ENCODE measurements at regions not wholly inside any gene's neighbourhood (a gene's known extent, or its start where the extent isn't known, plus 50 kb on each side); places are given as distances from the start of the nearest gene placed in this dataset.

DNA sequence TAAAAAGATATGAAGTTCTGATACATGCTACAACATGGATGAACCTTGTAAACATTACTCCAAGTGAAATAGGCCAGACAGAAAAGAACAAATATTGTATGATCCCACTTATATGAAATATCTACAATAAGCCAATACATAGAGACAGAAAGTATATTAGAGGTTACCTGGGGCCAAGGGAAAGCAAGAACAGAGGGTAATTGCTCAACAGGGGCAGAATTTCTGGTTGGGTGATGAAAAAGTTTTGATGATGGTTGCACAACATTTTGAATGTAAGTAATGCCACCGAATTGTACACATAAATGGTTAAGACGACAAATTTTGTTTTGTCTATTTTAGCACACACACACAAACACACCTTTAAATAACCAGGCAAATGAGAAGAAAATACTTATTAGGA, 268.4 kb downstream of the FOXO1 start:
- in situ Hi-C loops (cut with HindIII; ENCODE audit: low sequenced_read_pairs): no loop called here

DNA sequence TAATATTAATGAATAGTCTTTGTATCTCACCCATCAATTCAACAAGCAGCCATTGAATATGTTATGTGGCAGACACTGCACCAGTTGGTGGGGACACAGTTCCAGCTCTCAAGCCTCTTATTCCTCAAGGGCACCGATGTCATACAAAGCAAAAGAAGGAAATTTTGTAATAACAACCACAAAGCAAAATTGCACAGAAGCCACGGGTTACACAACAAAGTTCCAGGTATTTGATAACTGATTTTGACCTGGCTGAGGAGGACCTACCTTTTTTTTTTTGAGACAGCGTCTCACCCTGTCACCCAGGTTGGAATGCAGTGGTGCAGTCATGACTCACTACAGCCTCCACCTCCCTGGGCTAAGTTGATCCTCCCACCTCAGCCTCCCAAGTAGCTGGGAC, 266.7 kb downstream of the FOXO1 start:
- in situ Hi-C loops (cut with HindIII; ENCODE audit: low sequenced_read_pairs): no loop called here

DNA sequence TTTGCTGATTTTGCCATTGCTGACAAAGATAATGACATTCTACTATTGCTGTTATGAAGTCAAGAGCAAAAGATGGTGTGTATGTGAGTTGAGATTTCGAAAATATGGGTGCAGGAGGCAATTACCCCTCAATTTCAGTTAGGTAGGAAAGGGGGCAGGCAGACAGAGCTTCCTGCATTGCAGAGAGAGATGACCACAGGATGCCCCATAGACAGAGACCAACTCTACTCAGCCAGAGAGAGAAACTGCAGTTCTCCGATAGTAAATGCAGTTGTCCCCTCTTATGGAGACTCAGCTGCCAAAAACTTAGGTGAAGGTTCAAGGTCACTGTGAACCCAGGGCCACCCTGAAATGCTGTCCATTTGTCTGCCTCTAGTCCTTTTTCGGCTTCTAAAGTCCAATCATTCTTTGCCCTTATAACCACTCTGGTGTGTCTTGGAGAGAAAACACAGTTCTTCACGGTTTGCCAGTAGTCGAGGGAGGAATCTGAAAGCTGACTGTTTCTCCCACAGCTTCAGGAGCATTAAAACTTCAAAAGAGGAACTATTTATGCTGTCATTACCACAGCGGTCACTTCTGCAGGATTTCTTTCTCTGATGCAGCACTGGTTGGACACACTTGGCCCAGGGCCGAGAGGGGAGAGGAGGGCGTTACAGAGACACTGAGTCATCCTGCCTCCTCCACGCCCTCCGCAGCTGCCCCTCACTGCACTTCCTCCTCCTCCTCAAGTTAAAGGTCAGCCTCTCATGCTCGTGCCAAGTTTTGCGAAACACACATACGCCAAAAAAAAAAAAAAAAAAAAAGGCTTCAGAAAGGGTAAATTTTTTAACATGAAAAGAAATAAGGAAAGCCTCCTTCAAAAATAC, 264.3 kb downstream of the FOXO1 start:
- in situ Hi-C loops (cut with HindIII; ENCODE audit: low sequenced_read_pairs): no loop called here

DNA sequence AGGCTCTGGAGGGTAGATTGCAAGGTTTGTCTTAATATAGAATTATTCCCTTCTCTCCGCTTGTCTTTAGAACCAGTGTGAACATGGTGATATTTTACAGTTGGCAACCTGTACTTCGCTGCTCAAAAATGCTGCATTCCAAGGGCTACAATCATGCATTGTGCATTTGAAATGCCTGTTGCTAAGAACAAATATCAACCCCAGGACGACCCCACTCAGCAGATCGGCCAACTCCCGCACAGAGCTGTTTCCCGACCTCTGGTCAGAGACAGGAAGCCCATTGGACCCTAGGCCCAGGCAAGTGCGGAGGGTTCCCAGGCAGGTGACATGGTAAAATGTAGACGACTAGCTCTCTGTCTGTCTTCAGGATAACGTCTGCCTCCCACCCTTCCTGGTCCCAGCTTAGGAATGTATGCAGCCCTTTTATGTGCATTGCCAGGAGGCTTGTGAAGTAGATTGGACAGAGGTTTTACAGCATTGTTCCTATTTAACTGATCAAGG, 263.5 kb downstream of the FOXO1 start:
- in situ Hi-C loops (cut with HindIII; ENCODE audit: low sequenced_read_pairs): no loop called here

DNA sequence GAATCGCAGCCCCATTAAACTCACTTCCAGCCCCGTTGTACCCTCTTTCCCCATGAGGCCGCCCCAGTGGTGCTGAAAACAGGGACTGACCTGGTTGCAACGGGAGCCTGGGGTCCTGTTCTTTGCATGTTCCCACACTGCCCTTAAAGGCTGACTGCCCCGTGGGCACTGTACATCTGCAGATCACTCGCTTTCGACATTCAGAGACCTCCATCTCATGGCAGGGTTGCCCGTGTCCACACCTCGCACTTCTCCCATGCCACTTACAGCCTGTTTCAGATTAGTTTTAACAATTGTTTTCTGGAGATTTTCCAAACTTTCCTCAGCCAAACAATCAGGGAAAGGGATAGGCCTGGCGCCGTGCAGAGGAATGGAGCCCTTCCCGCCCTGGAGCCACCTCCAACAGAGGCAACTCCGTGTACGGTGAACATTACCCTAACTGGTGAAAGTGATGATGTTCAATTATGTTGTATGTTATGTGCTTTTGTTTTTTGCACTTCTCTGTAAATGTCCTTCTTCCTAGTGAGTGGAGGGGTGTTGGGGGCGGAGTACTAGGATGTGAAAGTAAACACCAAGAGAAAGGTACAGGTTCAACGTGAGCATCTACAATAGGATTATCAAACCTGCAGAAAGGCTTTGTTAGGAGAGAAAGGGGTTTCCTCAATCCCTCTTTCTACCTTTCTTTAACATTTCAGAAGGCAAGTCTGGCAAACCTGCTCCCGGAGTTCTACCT, 262.8 kb downstream of the FOXO1 start:
- in situ Hi-C loops (cut with HindIII; ENCODE audit: low sequenced_read_pairs): no loop called here

DNA sequence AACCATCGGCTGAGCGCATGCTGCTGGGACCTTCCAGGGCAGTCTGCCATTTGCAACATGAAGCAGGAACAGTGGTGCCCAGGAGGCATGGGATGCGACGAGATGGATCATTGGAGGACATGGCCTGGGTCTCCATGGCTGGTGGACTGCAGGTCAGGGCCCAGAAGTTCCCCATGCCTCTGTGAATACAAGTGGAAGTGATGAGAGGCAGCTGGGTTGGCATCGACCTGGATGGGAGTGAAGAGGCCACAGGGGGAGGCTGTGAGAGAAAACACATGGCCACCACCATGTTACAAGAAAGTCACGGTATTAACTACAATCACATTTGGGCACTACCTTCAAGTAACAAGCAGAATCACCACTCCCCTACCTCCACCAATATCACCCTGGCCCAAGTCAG, 262.0 kb downstream of the FOXO1 start:
- in situ Hi-C loops (cut with HindIII; ENCODE audit: low sequenced_read_pairs): no loop called here

DNA sequence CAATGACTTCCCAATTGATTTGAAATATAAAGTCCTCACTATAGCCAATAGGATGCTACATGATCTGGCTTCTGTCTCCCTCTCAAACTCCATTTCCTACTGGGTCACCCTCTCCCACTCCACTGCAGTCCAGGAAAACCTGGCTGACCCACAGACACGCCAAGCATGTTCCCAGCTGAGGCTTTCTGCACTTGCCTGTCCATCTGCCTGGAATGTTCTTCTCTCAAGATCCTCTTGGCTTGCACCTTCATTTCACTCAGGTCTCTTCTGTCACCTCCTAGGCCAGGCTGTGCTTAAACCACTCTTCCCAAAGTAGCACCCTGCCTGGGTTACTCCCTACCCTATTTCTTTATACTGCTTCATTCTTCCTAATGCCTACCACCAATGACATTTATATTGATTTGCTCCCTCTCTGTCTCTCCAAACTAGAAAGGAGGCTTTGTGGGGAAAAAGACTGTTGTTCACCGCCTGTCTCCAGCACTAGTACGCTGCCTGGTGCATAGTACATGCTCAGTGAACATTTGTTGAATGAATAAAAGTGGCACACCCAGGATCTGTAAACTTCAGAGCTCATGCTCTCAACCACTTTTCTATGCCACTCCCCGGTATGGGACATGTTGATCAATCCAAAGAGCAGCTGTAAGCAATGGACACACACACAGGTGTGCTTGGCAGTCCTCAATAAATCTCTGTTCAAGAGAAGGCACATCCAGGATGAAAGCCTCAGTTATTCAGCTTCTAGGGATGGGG, 261.3 kb downstream of the FOXO1 start:
- in situ Hi-C loops (cut with HindIII; ENCODE audit: low sequenced_read_pairs): no loop called here

DNA sequence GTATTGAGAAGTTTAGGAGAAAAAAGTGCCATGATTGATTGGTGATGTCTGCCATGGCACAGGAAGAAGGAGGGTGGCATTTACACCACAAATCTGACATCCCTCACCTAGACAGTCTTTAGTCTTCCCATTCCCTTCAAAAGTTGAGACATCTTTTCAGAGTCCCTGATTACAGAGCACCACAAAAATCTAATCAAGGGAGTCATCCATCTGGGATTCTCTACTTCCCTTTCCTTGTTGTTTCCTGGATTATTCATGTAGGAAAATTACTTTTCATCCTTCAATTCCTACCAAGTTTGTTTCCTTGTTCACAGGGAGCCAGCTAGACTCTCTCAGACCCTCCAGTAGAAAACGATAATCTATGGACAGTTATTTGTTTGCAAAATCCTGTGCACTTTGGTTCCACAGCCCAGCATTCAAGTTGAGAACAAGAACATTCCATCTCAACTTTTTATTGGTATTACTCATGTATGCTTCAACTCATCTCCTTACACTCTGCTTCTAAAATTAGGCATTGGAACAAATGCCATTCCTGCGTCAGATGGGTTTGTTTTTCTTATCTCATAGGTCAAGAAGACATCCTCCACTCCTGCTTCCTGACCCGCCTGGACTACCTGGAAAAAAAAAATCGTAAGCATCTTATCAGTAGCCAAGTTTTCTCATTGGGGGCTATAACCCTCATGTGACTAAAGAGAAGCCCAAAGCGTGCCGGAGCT, 259.9 kb downstream of the FOXO1 start:
- in situ Hi-C loops (cut with HindIII; ENCODE audit: low sequenced_read_pairs): no loop called here

DNA sequence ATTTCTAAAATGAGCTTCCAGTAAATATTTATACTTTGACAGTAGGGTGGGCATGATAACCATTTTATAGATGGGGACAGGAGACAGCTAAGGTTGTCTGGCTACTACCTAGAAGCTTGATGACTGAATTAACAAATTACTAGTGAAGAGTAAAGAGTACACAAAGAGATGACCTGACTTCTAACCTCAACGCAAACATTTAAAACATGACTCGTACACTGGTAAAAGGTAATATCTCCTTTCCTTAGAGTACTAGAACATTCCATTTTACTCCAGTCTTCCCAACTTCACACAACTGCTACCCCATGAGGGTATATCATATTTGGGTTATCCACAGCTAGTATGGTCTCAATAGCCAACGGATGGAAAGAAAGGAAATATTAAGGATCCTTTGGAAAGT, 258.9 kb downstream of the FOXO1 start:
- in situ Hi-C loops (cut with HindIII; ENCODE audit: low sequenced_read_pairs): no loop called here

DNA sequence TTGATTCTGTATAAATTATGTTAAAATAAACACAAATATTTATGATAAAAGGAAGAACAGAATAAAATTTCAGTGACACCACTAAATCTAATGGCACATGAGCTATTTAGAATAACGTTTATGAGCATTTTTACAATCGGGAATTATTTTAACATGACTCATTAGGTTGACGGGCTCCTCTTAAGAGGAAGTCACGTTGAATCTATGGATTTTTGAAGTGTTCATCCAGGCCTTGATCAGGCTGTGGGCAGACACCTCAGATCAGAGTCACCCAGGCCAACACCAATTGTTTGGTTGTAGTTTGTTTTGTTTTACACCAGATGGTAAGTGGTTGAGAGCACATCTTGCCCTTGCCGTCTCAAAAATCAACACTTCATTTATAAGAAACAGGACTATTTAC, 257.8 kb downstream of the FOXO1 start:
- in situ Hi-C loops (cut with HindIII; ENCODE audit: low sequenced_read_pairs): no loop called here

DNA sequence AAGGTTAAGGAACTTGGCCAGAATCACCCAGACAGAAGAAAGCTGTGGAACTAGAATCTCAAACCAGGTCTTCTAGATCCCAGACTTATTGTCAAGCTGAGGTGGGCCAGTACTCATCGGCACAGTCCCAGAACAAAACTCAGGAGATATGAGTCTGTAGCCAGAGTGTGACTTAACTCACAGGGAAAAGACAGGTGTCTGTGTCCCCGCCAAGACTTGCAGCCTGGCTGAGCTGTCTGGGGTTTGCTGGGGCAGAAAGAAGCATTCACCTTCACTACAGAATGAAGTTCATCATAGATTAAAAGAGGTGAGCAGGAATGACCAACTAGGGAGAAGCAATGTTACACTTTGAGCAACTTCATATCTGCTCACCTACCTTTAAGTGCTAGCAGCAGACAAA, 257.2 kb downstream of the FOXO1 start:
- in situ Hi-C loops (cut with HindIII; ENCODE audit: low sequenced_read_pairs): no loop called here

DNA sequence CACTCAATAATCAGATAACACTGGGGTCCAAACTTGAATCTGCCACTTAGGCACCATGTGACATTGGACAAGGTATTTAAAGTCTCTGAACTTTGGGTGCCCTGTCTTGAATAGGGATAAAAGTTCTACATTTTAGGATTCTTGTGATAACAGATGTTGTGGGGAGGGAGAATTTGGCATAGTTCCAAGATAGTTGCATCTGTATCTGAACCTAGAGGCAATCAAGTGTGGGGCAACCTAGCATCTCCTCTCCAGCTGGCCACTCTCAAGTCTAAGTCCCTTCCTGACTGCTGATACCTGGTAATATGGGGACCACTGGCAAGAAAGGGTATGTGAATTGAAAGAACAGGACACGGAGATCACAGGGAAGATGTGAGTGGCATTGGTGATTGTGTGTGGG, 256.1 kb downstream of the FOXO1 start:
- in situ Hi-C loops (cut with HindIII; ENCODE audit: low sequenced_read_pairs): no loop called here

DNA sequence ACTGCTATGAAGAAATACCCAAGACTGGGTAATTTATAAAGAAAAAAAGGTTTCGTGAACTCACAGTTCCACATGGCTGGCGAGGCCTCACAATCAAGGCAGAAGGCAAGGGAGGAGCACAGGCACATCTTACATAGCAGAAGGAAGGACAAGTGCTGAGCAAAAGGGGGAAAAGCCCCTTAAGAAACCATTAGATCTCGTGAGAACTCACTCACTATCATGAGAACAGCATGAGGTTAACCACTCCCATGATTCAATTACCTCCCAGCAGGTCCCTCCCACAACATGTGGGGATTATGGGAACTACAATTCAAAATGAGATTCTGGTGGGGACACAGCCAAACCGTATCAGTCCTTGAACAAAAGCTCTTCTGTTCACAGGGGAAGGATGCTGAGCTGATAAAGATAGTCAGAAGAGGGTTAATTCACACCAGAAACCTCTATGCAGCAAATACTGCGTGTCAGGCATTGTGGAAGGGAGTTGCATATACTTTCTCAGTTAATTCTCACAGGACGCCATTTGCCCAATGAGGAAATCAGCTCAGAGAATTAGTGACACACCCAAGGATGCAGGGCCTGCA, 246.2 kb downstream of the FOXO1 start:
- in situ Hi-C loops (cut with HindIII; ENCODE audit: low sequenced_read_pairs): no loop called here

DNA sequence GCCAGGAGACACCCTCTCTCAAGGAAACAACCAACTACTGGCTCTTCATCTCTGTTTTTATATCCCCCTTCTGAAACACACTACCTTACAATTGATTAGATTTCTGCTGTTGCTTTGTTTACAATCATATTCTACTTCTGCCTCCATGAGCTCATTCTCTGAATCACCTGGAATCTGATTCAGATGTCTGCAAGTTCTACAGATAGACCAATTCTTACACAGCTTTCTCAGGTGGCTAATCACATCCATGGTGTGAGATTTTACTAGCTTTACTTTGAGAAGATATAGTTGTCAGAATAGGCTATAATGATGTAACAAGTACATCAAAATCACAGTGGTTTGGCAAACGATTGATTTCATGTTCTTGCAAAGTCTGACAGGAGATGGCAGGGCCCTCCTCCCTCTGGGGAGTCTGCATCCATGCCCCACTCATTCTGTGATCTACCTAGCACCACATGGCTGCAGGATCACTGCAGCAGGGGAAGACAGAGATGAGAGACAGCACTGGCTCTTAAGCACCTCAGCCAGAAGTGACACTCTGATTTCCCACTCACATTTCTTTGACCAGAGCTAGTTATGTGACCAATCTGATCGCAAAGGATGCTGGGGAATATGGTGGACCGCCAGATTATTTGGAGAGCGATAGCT, 243.7 kb downstream of the FOXO1 start:
- in situ Hi-C loops (cut with HindIII; ENCODE audit: low sequenced_read_pairs): no loop called here

DNA sequence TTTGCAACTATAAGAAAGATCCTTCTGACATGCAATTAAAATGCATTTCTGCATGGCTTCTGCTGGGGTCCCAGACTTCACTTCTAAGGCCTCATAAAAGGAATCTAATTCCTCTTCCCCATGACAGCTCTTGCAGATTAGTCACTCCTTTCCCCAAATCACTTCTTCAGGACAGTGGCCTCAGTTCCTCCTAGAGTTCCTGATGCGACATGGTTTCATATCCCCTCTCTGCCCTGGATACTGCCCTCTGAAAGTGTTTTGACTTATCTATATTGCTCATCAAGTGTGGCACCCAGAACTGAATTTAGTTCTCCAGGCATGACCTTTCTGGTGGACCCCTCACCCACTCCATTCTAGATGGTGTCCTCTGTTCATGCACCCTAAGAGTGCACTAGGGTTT, 238.1 kb downstream of the FOXO1 start:
- in situ Hi-C loops (cut with HindIII; ENCODE audit: low sequenced_read_pairs): no loop called here

DNA sequence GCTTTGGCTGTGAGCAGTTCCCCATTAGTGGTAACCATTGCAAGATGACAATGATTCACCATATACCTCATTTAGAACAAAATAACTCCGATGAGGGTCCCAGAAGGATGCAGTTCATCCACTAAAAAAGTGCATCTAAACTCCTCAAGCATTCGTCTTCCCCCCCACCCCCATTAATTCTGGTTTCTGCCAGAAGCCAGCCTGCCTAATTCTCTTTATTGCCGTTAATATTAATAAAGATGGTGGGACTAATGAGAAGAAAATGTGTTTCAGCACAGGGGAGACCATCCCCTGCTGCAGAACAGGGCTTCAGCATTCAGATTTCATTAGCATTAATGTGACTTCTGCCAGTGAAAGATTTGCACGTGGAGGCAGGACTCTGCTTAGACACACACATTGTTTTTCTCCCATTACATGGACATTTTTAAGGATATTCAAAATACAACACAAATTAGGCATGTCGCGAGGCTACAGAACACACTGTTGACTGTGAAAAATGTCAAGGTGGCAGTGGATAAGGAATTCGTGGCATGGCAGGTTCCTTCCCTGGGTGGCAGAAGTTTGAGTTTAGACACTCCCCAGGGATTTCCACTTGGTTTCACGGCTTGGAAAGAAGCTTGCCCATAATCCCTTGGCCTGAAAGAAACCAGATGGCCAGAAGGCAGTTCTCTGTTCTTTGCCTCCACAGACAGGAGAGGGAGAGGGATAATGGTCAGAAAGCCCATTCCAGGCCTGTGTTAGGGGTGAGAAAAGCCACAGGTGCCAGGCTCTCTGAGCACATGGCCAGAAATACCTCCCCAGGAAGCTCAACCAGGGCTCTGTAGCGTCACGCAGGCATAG, 236.5 kb downstream of the FOXO1 start:
- in situ Hi-C loops (cut with HindIII; ENCODE audit: low sequenced_read_pairs): no loop called here

DNA sequence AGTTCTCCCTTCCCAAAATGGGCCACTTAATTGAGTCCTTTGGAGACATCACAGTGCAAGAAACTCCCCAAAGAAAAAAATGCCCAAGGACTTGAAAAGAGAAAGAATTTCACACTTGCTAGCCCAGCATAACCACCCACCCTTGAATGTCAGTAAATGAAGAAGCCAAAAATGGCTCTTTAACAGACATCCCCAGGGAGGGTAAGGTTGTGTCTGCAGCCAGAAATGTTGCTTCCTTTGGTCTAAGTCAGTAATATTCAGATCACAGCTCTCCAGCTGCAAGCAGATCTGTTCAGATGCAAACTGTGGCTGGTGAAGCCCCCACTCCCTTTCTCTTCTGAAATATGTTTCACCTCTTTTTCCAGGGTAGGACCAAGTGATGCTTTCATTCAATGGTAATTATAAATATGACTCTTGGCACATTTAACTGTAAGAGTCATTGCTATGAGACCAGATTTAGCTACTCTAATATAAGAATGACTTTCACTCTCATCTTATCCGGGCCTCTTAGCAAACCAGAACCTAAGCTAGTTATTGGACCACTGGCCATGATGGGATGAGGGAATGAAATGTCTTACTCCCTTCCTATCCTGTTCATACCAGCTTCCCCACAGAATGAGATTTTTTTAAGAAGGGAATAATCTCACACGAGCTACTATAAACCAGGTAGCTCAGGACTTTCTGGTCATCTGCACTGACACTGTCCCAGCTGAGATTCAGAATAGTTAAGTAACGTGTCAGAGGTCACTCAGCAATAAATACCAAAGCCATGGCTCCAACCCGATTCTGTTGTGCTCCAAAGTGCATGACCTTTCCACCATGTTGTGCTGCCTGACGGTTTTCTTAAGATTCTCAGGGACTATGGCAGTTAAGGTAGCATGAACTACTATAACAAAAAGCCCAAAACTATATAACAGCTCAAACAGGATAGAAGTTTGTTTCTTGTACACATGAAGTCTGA, 234.1 kb downstream of the FOXO1 start:
- in situ Hi-C loops (cut with HindIII; ENCODE audit: low sequenced_read_pairs): no loop called here

DNA sequence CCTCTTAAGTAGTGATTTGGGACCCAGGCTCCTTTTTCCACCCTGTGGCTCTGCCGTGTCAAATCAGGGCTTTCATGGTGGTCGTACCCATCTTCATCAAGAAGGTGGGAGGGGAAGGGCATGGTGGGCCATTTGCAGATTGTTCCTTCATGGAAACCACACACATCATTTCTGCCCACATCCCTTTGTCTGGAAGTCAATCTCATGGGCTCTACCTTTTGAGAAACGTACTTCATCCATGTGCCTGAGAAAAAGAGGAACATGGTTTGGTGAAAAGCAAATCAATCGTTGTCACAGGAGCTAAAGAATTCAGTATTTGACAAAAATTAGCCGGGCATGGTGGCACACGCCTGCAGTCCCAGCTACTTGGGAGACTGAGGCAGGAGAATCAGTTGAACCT, 233.4 kb downstream of the FOXO1 start:
- in situ Hi-C loops (cut with HindIII; ENCODE audit: low sequenced_read_pairs): no loop called here
